H1 (cell line): ENCODE measurements at regions not wholly inside any gene's neighbourhood (a gene's known extent, or its start where the extent isn't known, plus 50 kb on each side); places are given as distances from the start of the nearest gene placed in this dataset.

ENCODE experiments used
- POU5F1 ChIP-seq: IDR thresholded peaks from 2 replicates; pipeline ENCODE4 v1.6.1; 2011; ENCODE audit warnings: low read depth, mild to moderate bottlenecking, low read length, moderate library complexity
- RXRA ChIP-seq: IDR thresholded peaks from 2 replicates; pipeline ENCODE4 v1.6.1; 2011; ENCODE audit warnings: low read depth, mild to moderate bottlenecking, low read length, moderate library complexity; ENCODE audit not compliant: insufficient read depth
- SIX5 ChIP-seq: IDR thresholded peaks from 2 replicates; pipeline ENCODE4 v1.6.1; 2011; ENCODE audit warnings: mild to moderate bottlenecking, low read depth, low read length
- SP2 ChIP-seq: IDR thresholded peaks from 2 replicates; pipeline ENCODE4 v1.6.1; 2012; ENCODE audit warnings: mild to moderate bottlenecking, low read length, inconsistent platforms
- TF ChIP-seq, protein P1 (sequence below): fragments of 300-600 bp; sonication (generic); IDR thresholded peaks from 2 replicates; pipeline ENCODE4 v1.7.1; 2012; ENCODE audit warnings: low read length, moderate library complexity, mild to moderate bottlenecking, inconsistent platforms; ENCODE audit not compliant: insufficient replicate concordance

DNA sequence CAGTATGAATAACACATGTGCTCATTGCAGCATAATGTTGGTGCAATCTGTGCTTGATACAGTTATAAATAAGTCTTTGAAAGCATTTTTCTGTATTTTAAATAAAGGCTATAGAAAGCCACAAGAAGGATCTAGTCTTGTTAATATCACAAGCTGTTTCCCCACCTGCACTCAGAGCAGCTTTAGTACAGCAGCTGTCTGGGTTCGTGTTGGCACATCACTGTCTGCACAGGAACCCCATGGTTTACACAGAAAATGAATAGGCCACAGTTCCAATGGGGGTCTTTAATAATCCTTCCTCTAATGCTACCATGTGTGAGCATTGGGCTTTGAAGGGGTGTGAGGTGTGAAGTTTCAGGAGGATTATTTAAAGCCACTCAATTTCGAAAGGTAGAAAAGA is 2269.7 kb downstream of the MAT2B start (continued):
- TF ChIP-seq, protein P1, sequence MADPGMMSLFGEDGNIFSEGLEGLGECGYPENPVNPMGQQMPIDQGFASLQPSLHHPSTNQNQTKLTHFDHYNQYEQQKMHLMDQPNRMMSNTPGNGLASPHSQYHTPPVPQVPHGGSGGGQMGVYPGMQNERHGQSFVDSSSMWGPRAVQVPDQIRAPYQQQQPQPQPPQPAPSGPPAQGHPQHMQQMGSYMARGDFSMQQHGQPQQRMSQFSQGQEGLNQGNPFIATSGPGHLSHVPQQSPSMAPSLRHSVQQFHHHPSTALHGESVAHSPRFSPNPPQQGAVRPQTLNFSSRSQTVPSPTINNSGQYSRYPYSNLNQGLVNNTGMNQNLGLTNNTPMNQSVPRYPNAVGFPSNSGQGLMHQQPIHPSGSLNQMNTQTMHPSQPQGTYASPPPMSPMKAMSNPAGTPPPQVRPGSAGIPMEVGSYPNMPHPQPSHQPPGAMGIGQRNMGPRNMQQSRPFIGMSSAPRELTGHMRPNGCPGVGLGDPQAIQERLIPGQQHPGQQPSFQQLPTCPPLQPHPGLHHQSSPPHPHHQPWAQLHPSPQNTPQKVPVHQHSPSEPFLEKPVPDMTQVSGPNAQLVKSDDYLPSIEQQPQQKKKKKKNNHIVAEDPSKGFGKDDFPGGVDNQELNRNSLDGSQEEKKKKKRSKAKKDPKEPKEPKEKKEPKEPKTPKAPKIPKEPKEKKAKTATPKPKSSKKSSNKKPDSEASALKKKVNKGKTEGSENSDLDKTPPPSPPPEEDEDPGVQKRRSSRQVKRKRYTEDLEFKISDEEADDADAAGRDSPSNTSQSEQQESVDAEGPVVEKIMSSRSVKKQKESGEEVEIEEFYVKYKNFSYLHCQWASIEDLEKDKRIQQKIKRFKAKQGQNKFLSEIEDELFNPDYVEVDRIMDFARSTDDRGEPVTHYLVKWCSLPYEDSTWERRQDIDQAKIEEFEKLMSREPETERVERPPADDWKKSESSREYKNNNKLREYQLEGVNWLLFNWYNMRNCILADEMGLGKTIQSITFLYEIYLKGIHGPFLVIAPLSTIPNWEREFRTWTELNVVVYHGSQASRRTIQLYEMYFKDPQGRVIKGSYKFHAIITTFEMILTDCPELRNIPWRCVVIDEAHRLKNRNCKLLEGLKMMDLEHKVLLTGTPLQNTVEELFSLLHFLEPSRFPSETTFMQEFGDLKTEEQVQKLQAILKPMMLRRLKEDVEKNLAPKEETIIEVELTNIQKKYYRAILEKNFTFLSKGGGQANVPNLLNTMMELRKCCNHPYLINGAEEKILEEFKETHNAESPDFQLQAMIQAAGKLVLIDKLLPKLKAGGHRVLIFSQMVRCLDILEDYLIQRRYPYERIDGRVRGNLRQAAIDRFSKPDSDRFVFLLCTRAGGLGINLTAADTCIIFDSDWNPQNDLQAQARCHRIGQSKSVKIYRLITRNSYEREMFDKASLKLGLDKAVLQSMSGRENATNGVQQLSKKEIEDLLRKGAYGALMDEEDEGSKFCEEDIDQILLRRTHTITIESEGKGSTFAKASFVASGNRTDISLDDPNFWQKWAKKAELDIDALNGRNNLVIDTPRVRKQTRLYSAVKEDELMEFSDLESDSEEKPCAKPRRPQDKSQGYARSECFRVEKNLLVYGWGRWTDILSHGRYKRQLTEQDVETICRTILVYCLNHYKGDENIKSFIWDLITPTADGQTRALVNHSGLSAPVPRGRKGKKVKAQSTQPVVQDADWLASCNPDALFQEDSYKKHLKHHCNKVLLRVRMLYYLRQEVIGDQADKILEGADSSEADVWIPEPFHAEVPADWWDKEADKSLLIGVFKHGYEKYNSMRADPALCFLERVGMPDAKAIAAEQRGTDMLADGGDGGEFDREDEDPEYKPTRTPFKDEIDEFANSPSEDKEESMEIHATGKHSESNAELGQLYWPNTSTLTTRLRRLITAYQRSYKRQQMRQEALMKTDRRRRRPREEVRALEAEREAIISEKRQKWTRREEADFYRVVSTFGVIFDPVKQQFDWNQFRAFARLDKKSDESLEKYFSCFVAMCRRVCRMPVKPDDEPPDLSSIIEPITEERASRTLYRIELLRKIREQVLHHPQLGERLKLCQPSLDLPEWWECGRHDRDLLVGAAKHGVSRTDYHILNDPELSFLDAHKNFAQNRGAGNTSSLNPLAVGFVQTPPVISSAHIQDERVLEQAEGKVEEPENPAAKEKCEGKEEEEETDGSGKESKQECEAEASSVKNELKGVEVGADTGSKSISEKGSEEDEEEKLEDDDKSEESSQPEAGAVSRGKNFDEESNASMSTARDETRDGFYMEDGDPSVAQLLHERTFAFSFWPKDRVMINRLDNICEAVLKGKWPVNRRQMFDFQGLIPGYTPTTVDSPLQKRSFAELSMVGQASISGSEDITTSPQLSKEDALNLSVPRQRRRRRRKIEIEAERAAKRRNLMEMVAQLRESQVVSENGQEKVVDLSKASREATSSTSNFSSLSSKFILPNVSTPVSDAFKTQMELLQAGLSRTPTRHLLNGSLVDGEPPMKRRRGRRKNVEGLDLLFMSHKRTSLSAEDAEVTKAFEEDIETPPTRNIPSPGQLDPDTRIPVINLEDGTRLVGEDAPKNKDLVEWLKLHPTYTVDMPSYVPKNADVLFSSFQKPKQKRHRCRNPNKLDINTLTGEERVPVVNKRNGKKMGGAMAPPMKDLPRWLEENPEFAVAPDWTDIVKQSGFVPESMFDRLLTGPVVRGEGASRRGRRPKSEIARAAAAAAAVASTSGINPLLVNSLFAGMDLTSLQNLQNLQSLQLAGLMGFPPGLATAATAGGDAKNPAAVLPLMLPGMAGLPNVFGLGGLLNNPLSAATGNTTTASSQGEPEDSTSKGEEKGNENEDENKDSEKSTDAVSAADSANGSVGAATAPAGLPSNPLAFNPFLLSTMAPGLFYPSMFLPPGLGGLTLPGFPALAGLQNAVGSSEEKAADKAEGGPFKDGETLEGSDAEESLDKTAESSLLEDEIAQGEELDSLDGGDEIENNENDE: no peak
- no peak for TF ChIP-seq POU5F1
- TF ChIP-seq SIX5: no peak
- no peak for TF ChIP-seq RXRA
- no peak for TF ChIP-seq SP2
